Prostate gland (tissue), 2 donors: ENCODE measurements at regions not wholly inside any gene's neighbourhood (a gene's known extent, or its start where the extent isn't known, plus 50 kb on each side); places are given as distances from the start of the nearest gene placed in this dataset.

Experiments used
- DNase-seq: peaks from one replicate; pipeline ENCODE4 v3.0.0-alpha.2; 2019; ENCODE audit warnings: low spot score
- H3K27ac ChIP-seq, 2 donors: fragments of 200-600 bp; sonication (generic); 2 replicates each; pipeline ENCODE4 v1.5.1; 2017 to 2019
- H3K27me3 ChIP-seq: fragments of 200-600 bp; sonication (generic); replicated peaks from 2 replicates; pipeline ENCODE4 v1.5.1; 2019; ENCODE audit not compliant: insufficient read depth
- H3K36me3 ChIP-seq, 2 donors: fragments of 200-600 bp; sonication (generic); 1 replicate in 1 of 2; 2 replicates in 1 of 2; pipeline versions ENCODE4 v1.5.1 to v1.8.1; 2017 to 2019
- H3K4me1 ChIP-seq: fragments of 200-600 bp; sonication (generic); replicated peaks from 2 replicates; pipeline ENCODE4 v1.5.1; 2019
- H3K4me3 ChIP-seq, 2 donors: fragments of 200-600 bp; sonication (generic); 2 replicates each; pipeline ENCODE4 v1.5.1; 2017 to 2019
- H3K9me3 ChIP-seq: fragments of 200-600 bp; sonication (generic); 2 replicates; pipeline ENCODE4 v1.5.1; 2017
- POLR2A ChIP-seq: fragments of 450-650 bp; IDR thresholded peaks from one replicate; pipeline ENCODE4 v1.6.1; 2016; ENCODE audit warnings: antibody characterized with exemption, mild to moderate bottlenecking
- POLR2AphosphoS5 ChIP-seq: sonication (generic); formaldehyde crosslinking; IDR thresholded peaks from one replicate; pipeline ENCODE4 v1.6.1; 2017; ENCODE audit warnings: antibody characterized with exemption
- WGBS: methylation state at CpG from one replicate; pipeline ENCODE4 v1.1.5; 2018; 5-methylcytosine and 5-hydroxymethylcytosine counted together
- intact Hi-C: fragments of 100-400 bp; cut with DNase I; formaldehyde crosslinking; loops from one replicate; pipeline ENCODE4 v1.14.2; 2022
- TF ChIP-seq, protein P1 (sequence below), 4 experiments: fragments of 200-600 bp in 2 of 4; fragments of 450-650 bp in 2 of 4; sonication (generic) in 2 of 4; IDR thresholded peaks; 1 replicate in 3 of 4; 2 replicates in 1 of 4; pipeline ENCODE4 v1.5.1; 2016 to 2019; ENCODE audit warnings: antibody characterized with exemption in 4 of 4, mild to moderate bottlenecking in 2 of 4, moderate library complexity in 2 of 4

- Histone ChIP-seq H3K36me3 (no peaks in the 10 kb centered on the region), H3K27ac (no peak overlapping the region), H3K9me3 (no peaks in the 10 kb centered on the region), H3K4me3 (no peak overlapping the region), H3K27me3 (no peaks in the 10 kb centered on the region), H3K4me1 (no peaks in the 10 kb centered on the region)
- 91% methylated on average over 5 of the region's 5 CpGs for WGBS
- TF ChIP-seq, protein P1, sequence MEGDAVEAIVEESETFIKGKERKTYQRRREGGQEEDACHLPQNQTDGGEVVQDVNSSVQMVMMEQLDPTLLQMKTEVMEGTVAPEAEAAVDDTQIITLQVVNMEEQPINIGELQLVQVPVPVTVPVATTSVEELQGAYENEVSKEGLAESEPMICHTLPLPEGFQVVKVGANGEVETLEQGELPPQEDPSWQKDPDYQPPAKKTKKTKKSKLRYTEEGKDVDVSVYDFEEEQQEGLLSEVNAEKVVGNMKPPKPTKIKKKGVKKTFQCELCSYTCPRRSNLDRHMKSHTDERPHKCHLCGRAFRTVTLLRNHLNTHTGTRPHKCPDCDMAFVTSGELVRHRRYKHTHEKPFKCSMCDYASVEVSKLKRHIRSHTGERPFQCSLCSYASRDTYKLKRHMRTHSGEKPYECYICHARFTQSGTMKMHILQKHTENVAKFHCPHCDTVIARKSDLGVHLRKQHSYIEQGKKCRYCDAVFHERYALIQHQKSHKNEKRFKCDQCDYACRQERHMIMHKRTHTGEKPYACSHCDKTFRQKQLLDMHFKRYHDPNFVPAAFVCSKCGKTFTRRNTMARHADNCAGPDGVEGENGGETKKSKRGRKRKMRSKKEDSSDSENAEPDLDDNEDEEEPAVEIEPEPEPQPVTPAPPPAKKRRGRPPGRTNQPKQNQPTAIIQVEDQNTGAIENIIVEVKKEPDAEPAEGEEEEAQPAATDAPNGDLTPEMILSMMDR (IDR thresholded peaks at IDR 0.05) = no peak
- TF ChIP-seq POLR2A (no peak), POLR2AphosphoS5 (no peak)
- intact Hi-C loops = no loop called here
- DNase-seq = no peak
Observed at GRCh38 chr13:106049171-106049570, 486.3 kb downstream of the EFNB2 start.

DNA sequence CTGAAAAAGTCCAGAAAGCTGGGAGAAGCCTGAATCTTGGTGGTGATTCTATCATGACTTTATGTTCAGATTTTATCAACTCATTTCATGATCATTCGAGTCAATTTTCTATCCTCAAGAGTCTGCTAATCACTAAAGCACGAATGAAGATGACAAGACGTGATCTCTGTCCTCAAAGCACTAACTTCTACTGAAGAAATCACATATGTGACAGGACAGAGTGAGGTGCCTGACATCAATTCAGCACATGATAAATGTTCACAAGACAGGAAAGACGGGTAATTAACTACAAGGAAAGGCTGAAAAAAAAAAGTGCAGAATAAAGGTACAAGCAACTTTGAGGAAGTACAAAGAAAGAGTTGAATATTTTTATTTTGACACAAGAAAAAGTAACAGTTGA, 487.1 kb downstream of the EFNB2 start:
- Histone ChIP-seq H3K27ac (no peak overlapping the region), H3K4me1 (no peaks in the 10 kb centered on the region), H3K4me3 (no peak overlapping the region), H3K27me3 (no peaks in the 10 kb centered on the region), H3K36me3 (no peaks in the 10 kb centered on the region), H3K9me3 (no peaks in the 10 kb centered on the region)
- TF ChIP-seq, protein P1 (IDR thresholded peaks at IDR 0.05) = no peak
- TF ChIP-seq POLR2A (no peak), POLR2AphosphoS5 (no peak)
- no peak for DNase-seq
- intact Hi-C loops = no loop called here
- 46% methylated on average over 4 of the region's 4 CpGs for WGBS

DNA sequence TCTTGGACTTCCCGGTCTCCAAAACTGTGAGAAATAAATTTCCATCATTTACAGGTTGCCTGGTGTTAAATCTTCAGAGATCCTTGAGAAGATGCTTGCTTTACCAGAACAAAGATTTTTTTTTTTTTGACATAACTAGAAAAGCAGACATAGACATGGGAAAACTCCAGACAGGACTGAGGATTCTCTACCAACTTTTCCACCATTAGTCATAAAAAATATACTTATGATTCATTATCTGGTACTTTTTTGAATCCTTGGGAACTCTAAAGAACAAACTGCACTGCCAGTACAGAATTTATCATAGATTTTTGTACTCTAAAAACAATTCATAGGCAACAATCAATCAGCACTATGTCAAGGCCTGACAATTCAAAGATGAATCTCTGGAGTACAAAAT, 487.6 kb downstream of the EFNB2 start:
- no peak overlapping the region for H3K27ac ChIP-seq
- intact Hi-C loops = no loop called here
- H3K27me3 ChIP-seq = no peaks in the 10 kb centered on the region
- H3K4me3 ChIP-seq = no peak overlapping the region
- H3K4me1 ChIP-seq = no peaks in the 10 kb centered on the region
- H3K36me3 ChIP-seq = no peaks in the 10 kb centered on the region
- H3K9me3 ChIP-seq = no peaks in the 10 kb centered on the region
- no peak for TF ChIP-seq POLR2AphosphoS5
- no peak for TF ChIP-seq POLR2A
- TF ChIP-seq, protein P1 (IDR thresholded peaks at IDR 0.05) = no peak
- whole genome bisulfite sequencing = 94% methylated on average over 1 of the region's 1 CpG
- no peak for DNase-seq

DNA sequence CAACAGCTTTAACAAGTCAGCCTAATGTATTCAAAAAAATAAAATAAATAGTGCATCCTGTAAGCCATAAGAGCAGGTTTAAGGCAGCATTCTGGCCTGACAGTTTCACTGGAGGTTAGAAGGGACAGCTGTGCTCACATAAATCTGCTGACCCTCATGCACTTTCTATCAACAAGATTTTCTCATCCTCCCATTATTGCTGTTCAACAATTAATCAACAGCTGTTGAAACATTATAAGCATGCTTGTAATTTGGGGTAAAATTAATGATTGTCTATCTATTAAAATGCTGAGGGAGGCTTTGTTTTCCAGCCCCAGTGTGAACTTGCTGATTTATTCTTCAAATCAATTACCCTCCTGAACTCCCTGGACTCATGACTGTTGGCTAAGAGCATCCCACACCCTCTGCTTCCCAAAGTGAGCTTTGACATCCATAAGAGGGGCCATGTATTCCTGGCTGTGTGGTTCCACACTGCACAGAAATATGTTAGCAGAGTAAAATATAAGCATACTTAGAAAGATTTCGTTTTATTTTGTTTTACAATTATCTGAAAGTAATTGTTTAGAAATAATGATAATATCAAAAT, 492.4 kb downstream of the EFNB2 start:
- no peak for DNase-seq
- no peak for TF ChIP-seq POLR2AphosphoS5
- TF ChIP-seq, protein P1 (IDR thresholded peaks at IDR 0.05) = no peak
- TF ChIP-seq POLR2A = no peak

GRCh38 chr13:106041445-106041844, 494.0 kb downstream of the EFNB2 start:
- no peak overlapping the region for H3K4me3 ChIP-seq
- 91% methylated on average over 3 of the region's 3 CpGs for WGBS
- DNase-seq = no peak
- H3K27me3 ChIP-seq = no peaks in the 10 kb centered on the region
- intact Hi-C loops = no loop called here
- H3K4me1 ChIP-seq = no peaks in the 10 kb centered on the region
- H3K27ac ChIP-seq = no peak overlapping the region
- no peaks in the 10 kb centered on the region for H3K36me3 ChIP-seq
- H3K9me3 ChIP-seq = no peaks in the 10 kb centered on the region
- TF ChIP-seq POLR2A (no peak), POLR2AphosphoS5 (no peak)
- TF ChIP-seq, protein P1 (IDR thresholded peaks at IDR 0.05) = no peak

More for the DNA sequence above, 492.4 kb downstream of the EFNB2 start:
- H3K27ac ChIP-seq = no peak overlapping the region
- H3K27me3 ChIP-seq = no peaks in the 10 kb centered on the region
- no peak overlapping the region for H3K4me3 ChIP-seq
- intact Hi-C loops = no loop called here
- 74% methylated on average over 1 of the region's 1 CpG for WGBS
- H3K4me1 ChIP-seq = no peaks in the 10 kb centered on the region
- H3K36me3 ChIP-seq = no peaks in the 10 kb centered on the region
- H3K9me3 ChIP-seq = no peaks in the 10 kb centered on the region
